HG03575 (cell line): ENCODE measurements at regions not wholly inside any gene's neighbourhood (a gene's known extent, or its start where the extent isn't known, plus 50 kb on each side); places are given as distances from the start of the nearest gene placed in this dataset.
"Not testable (repeated sequence)": the region's sequence is repeated elsewhere in the genome, so short reads cannot be mapped to it uniquely, and the experiment has no call there.

Experiments used
- ATAC-seq: cut with Tn5 transposase; IDR thresholded peaks from one replicate; pipeline ENCODE4 v1.9.1; 2021; ENCODE audit not compliant: unreplicated experiment, insufficient number of reproducible peaks, low FRiP score; ENCODE audit errors: extremely low read depth

DNA sequence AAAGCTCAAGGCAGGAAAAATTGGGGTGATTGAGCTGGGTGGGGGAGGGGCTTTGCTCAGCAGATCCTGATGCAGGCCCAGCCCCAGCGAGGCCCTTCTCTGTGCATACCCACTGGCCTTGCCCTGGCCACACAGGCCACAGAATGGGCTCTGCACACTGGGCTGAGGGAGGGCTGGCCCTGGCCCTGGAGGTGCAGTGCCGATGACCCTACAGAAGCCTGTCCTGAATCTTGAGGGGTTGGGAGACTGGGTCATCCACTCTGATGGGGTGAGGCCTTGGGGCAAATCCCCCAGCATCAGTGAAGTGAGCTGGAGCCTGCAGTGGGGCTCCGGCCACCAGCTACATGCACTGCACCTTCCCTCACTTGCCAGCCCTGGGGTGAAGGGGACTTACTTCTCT lies 153.1 kb downstream of the URI1 start:
- no peak for ATAC-seq

- ATAC-seq, result no peak
Observed at GRCh38 chr19:30096596-30097370, 154.7 kb downstream of the URI1 start.

DNA sequence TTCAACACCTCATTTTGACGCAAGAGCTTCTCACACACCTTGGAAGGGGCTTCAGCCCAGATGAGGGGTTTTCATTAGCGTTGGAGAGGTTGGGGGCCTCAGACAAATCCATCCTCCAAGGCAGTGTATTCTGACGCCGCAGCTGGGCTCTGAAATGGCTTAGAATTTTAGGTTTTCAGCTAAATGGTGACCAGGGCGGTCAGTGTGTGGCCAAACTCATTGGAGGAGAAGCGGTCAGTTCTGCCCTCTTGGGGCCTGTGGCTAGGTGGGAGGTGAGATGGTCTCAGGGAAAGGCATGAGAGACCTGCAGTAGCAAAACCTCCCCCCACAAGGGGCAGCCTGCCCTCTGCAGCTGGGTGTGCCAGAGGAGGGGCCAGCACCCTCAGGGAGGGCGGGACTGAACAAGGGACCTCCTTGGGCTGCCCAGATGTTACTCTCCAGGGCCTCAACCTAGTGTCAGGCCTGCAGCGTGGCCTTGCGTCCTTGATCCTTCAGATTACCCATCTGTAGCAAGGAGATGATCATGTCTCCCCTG lies 155.8 kb downstream of the URI1 start:
- no peak for ATAC-seq

GRCh38 chr19:30102239-30102638 lies 160.2 kb downstream of the URI1 start:
- ATAC-seq, result no peak

DNA sequence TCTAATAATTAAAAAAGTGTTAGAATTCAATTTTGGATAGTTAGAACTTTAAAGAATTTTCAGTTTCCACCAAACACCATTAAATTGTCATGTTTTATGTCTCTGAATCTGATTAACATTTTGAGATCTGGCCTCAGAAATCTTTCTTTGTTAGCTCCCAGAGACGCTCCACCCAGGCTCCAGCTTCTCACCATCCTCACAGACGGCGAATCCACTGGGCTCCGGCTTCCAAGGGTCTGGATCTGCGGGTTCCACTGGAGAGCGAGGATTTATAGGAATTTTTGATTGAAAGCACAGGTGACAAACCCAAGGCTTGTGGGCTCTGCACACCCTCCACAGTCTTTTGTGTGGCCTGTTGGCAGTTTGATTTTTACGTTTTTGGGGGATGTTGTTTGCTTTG lies 160.6 kb downstream of the URI1 start:
- ATAC-seq, result no peak

GRCh38 chr19:30103981-30104380 lies 161.9 kb downstream of the URI1 start:
- no peak for ATAC-seq

DNA sequence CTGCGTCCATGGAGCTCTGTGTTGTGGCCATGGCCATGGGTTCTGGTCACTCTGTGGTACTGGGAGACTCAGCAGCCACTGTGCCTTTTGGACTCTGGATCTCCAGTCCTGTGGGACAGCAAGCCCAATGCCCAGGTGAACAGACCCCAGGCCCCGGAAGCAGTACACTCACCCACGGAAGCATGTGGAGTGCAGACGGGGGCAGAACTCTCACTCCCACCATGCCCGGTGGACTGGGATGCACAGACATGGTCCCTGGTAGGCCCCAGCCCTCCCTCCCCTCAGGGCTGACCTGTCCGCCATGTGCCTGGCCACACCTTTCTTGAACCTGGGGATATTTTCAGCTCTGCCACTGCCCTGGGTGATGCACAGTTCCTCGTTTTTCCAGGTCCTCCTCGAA lies 163.3 kb downstream of the URI1 start:
- ATAC-seq, result no peak

DNA sequence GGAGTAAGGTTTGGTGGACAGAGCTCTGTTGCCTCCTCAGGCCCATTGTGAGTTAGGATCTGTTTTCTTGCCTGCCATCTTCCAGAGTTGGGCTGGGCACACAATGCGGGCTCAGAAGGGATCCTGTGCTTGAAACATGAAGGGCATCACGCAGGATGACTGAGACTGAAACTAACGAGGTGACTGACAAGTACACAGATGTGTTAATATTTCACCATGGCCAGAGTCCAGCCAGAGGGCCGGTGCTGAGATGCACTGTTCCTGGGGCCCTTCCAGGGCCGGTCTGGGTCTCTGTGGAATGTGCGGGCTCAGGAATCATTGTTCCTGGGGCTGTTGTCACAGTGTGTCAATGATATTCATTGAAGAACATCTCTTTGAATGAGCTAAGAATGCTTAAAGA lies 163.7 kb downstream of the URI1 start:
- no peak for ATAC-seq

- ATAC-seq, result no peak
Observed at GRCh38 chr19:30106417-30107095, 164.5 kb downstream of the URI1 start.

DNA sequence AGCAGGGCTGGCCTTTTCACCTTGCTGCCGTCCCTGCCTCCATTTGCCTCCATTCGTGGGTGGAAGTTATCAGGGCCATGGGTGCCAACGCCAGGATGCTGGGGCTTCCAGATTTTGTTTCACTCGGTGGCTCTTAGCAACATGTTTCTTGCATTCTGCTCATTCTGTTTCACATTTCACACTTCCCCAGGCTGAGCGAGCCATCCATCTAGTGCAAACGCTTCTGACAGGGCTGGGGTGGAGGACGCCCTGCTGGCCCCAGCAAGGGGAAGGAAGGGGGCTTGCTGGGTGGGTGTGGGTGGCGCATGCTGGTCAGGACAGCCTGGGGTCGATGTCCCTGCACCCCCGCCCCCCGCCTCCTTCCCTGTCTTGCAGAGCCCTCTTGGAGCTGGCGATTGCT lies 165.2 kb downstream of the URI1 start:
- ATAC-seq, result no peak

- no peak for ATAC-seq
Observed at GRCh38 chr19:30109565-30109964, 167.5 kb downstream of the URI1 start.

DNA sequence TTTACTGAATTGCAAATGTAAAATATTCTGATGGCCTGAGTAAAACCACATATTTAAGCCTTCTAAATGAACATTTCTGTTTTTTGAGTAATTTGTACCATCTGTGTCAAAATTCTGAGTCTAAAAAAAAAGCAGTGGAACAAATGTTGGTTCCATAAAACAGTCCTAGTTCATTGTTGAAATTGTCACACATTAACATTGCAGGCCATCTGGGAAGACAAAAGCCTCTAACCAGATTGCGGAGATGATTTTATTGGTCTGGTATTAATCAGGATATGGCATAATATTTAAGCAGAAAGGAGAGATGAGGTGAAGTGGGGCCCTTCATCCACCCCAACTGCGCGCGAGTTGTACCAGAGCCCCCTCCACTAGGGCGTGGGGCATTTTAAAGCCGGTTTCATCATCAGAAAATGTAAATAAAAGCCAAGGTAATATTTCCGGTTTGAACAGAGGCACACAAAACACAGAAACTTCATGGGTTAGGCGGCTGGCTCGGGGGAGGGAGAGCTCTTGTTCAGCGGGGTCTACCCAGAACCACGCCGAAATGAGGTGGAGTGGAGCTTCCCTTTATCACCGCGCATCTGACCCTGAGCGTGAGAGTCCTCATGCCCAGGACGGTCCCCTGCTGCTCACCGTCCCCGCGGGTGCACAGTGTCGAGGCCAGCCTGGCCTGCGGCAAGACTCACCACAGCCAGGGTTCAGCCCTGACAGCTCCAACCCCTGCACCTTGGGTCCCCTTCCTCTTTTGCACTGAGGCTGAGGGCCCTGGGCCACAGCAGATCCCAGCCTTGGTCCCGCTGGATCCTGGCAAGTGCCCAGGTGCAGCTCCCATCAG lies 169.2 kb downstream of the URI1 start:
- no peak for ATAC-seq

GRCh38 chr19:30112171-30112570 lies 170.1 kb downstream of the URI1 start:
- ATAC-seq, result no peak

DNA sequence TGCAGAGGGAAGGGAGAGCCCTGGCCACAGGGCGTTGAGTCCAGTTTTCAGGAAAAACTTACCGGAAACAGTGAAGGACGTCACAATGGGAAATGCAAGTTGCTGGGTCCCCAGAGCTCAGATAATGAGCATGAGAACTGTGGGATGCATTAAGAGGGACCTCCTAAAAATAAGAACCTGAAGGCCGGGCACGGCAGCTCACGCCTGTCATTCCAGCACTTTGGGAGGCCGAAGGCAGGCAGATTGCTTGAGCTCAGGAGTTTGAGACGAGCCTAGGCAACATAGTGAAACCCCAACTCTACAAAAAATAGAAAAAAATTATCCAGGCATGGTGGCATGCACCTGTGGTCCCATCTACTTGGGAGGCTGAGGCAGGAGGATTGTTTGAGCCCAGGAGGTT lies 170.6 kb downstream of the URI1 start:
- ATAC-seq, result no peak

- ATAC-seq, result no peak
Observed at GRCh38 chr19:30113186-30113585, 171.1 kb downstream of the URI1 start.

DNA sequence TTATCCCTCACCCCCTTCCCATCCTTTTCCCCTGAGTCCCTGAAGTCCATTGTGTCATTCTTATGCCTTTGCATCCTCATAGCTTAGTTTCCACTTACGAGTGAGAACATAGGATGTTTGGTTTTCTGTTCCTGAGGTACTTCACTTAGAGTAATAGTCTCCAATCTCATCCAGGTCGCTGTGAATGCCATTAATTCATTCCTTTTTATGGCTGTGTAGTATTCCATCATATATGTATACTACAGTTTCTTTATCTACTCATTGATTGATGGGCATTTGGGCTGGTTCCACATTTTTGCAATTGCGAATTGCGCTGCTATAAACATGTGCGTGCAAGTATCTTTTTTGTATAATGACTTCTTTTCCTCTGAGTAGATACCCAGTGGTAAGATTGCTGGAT lies 172.1 kb downstream of the URI1 start:
- not testable (repeated sequence) for ATAC-seq

- ATAC-seq, result no peak
Observed at GRCh38 chr19:30115947-30116346, 173.9 kb downstream of the URI1 start.

GRCh38 chr19:30116530-30116929 lies 174.5 kb downstream of the URI1 start:
- ATAC-seq, result no peak

DNA sequence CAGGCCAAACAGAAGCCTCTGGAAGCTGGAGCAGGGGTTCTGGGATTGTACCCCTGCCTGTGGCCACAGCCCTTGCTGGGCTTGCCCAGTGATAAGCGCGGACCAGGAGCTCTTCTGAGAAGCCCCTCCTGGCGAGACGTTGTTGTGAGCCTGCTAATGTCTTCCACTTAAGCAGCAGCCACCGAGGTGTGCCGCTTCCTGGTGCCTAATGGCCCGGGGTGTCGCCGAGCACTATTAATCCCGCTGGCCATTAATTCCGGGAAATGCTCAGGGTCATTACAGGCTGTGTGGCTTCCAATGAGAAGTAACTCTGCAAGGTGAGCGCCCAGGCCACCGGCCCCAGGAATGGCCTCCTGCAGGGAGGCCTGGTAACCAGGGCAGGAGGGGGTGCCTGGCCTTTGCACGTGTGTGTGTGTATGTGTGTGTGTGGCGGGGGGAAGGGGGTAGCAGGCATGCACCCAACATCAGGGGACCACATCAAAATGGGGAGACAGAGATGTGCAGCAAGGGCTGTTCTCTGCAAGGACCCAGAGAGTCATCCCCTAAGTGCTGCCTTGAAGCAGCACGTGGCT lies 175.0 kb downstream of the URI1 start:
- ATAC-seq, result no peak
